ENCODE measurements at regions not wholly inside any gene's neighbourhood (a gene's known extent, or its start where the extent isn't known, plus 50 kb on each side); places are given as distances from the start of the nearest gene placed in this dataset.

GRCh38 chr1:118429856-118430255, 244.8 kb upstream of the SPAG17 start:
- TF ChIP-seq CTCF (IDR thresholded peaks at IDR 0.05; ENCODE audit: insufficient read depth, low read depth, low read length) (no peak), EZH2 (IDR thresholded peaks at IDR 0.05; ENCODE audit: insufficient read depth, low read length) (no peak)

All from astrocyte (in vitro differentiated cells and primary cell).